Psoas muscle (tissue), 7 donors: ENCODE measurements at regions not wholly inside any gene's neighbourhood (a gene's known extent, or its start where the extent isn't known, plus 50 kb on each side); places are given as distances from the start of the nearest gene placed in this dataset.
"Not testable (repeated sequence)": the region's sequence is repeated elsewhere in the genome, so short reads cannot be mapped to it uniquely, and the experiment has no call there.

ENCODE experiments used
- ATAC-seq, 4 donors: fragments of 200-7000 bp; cut with Tn5 transposase; one replicate each; pipeline ENCODE4 v1.9.1; 2020; ENCODE audit warnings: moderate library complexity in 3 of 4, mild to moderate bottlenecking in 2 of 4
- DNase-seq, 2 donors: peaks; one replicate each; pipeline ENCODE4 v3.0.0-alpha.2; 2020
- H3K27ac ChIP-seq: fragments of 200-600 bp; one replicate; pipeline ENCODE4 v1.8.0; 2022
- H3K27me3 ChIP-seq, 3 donors: fragments of 200-600 bp in 1 of 3; one replicate each; pipeline versions ENCODE4 v1.6.1 to v1.8.0; 2013 to 2022; ENCODE audit warnings: low read length in 2 of 3, mild to moderate bottlenecking in 2 of 3, moderate library complexity in 1 of 3; ENCODE audit not compliant: insufficient read depth in 3 of 3
- H3K36me3 ChIP-seq, 2 donors: fragments of 200-600 bp in 1 of 2; one replicate each; pipeline versions ENCODE4 v1.6.1 to v1.8.0; 2013 to 2022; ENCODE audit warnings: low read depth in 1 of 2, mild to moderate bottlenecking in 1 of 2, moderate library complexity in 1 of 2; ENCODE audit not compliant: insufficient read depth in 1 of 2
- H3K4me1 ChIP-seq: fragments of 200-600 bp; one replicate; pipeline ENCODE4 v1.8.0; 2022
- H3K4me3 ChIP-seq: fragments of 200-600 bp; one replicate; pipeline ENCODE4 v1.8.0; 2022; ENCODE audit warnings: mild to moderate bottlenecking
- H3K9me3 ChIP-seq: fragments of 200-600 bp; one replicate; pipeline ENCODE4 v1.8.0; 2022
- CTCF ChIP-seq: fragments of 200-600 bp; IDR thresholded peaks from one replicate; pipeline ENCODE4 v1.8.0; 2022; ENCODE audit warnings: antibody characterized with exemption
- WGBS, 3 donors: extraction: QIAGEN DNeasy Blood & Tissue Kit; methylation state at CpG; one replicate each; pipeline versions ENCODE4 v1.1.6 to v1.1.7; 2013; 5-methylcytosine and 5-hydroxymethylcytosine counted together
- intact Hi-C, 2 donors: fragments of 100-400 bp; cut with DNase I; formaldehyde crosslinking; loops; one replicate each; pipeline versions ENCODE4 v1.11.0 to v1.14.2; 2022
- donor health status: healthy with polysubstance abuse.
- donor health status: DM: no; HTN: no; CAD: no; lungs with moderate emphysema.
- donor health status: Bipolar disorder and iron deficiency.
- donor health status: healthy.
- donor health status: DM: yes; HTN: yes; CAD: no.
- donor health status: DM: no; HTN: no; CAD: no.
- donor health status: DM: yes; HTN: yes; CAD: no.

GRCh38 chr13:100951016-100951415, 276.4 kb upstream of the TMTC4 start:
- no peak overlapping the region for H3K4me3 ChIP-seq
- no peak for DNase-seq
- no peaks in the 10 kb centered on the region for H3K9me3 ChIP-seq
- H3K27ac ChIP-seq: no peak overlapping the region
- intact Hi-C loops: no loop called here
- no peak for ATAC-seq
- TF ChIP-seq CTCF: no peak
- no peaks in the 10 kb centered on the region for H3K27me3 ChIP-seq
- 79 to 86% (median 81%) methylated on average over 4 of the region's 4 CpGs for WGBS, 3 donors
- H3K4me1 ChIP-seq: no peaks in the 10 kb centered on the region
- H3K36me3 ChIP-seq: no peaks in the 10 kb centered on the region

GRCh38 chr13:100948937-100949336, 274.3 kb upstream of the TMTC4 start:
- H3K4me1 ChIP-seq, H3K27me3 ChIP-seq, H3K9me3 ChIP-seq, H3K27ac ChIP-seq, intact Hi-C loops, H3K36me3 ChIP-seq, H3K4me3 ChIP-seq, DNase-seq, ATAC-seq: not testable (repeated sequence)
- WGBS, 3 donors: 80 to 89% (median 84%) methylated on average over 3 of the region's 3 CpGs

DNA sequence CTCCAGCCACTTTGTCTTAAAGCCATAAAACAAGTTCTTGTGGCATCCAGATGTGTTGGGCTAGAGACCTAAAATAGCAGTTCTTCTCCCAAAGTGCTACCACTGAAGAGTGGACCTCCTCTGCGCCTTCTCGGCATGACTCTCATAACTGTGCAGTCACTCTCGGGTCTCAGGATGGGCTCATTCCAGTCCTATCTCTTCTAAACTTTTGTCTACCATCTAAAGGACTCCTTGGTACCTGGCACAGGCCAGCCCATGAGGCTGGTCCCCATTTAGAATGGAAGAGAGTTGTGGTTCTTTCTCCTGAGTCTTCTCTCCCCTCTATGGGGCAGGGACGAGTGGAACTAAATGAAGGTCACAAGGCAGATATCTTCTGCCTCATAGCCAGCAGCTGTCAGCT, 272.0 kb upstream of the TMTC4 start:
- Histone ChIP-seq H3K4me1 (no peaks in the 10 kb centered on the region), H3K36me3 (no peaks in the 10 kb centered on the region), H3K27ac (no peak overlapping the region), H3K9me3 (no peaks in the 10 kb centered on the region), H3K27me3 (no peaks in the 10 kb centered on the region), H3K4me3 (no peak overlapping the region)
- ATAC-seq: no peak
- WGBS, 3 donors: 73 to 84% (median 75%) methylated on average over 4 of the region's 4 CpGs
- no peak for DNase-seq
- TF ChIP-seq CTCF: no peak
- intact Hi-C loops: no loop called here

DNA sequence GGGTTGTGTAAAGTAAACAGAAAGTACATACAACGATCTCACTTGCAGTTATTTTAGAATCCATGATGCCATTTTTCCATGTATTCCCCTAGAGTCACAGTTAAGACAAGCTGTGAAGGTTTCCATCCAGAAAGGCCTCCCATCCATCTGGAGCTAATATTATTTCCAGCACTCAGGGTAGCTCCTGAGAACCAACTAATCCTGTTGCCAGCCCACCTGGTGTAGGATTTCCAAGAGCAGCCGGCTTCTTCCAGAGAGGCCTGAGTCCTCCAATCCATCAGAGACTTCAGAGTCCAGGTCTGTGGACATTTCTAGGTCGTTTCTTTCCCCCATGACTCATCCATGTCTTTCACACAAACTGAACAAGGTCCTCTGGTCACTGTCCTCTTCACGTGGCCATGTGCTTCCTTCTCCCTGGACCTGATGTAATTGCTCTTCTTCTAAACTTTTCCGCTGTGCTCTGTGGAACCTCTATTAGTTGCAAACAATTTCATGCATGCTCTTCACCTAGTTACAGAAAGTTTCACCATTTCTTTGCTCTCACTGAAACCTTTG, 270.3 kb upstream of the TMTC4 start:
- DNase-seq (no peak), ATAC-seq (no peak)
- Histone ChIP-seq H3K4me1 (no peaks in the 10 kb centered on the region), H3K9me3 (no peaks in the 10 kb centered on the region), H3K36me3 (no peaks in the 10 kb centered on the region), H3K27ac (no peak overlapping the region), H3K27me3 (no peaks in the 10 kb centered on the region), H3K4me3 (no peak overlapping the region)
- WGBS, 3 donors: 51 to 60% (median 57%) methylated on average over 5 of the region's 5 CpGs
- no peak for TF ChIP-seq CTCF
- intact Hi-C loops: no loop called here

DNA sequence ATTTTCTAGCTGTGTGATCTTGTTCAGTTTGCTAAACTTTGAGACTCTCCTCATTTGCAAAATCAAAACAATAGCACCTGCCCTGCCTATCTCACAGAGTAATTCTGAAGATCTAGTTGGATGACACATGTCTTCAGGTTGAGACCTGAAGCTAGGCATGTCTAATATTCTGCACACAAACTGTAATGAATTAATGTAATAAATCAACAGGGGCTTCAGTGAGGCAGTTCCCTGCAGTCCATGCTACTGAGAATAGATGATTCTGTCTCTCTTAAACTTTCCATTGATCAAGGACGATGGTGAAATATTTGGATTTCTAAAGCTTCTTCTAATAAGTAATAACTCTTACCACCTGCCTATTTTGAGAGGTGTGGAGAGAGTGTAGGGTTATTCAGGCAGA, 268.1 kb upstream of the TMTC4 start:
- TF ChIP-seq CTCF: no peak
- 69 to 79% (median 70%) methylated on average over 1 of the region's 1 CpG for WGBS, 3 donors
- H3K9me3 ChIP-seq: no peaks in the 10 kb centered on the region
- ATAC-seq (no peak), DNase-seq (no peak)
- H3K36me3 ChIP-seq: no peaks in the 10 kb centered on the region
- H3K27me3 ChIP-seq: no peaks in the 10 kb centered on the region
- H3K4me3 ChIP-seq: no peak overlapping the region
- H3K4me1 ChIP-seq: no peaks in the 10 kb centered on the region
- intact Hi-C loops: no loop called here
- no peak overlapping the region for H3K27ac ChIP-seq
